ENCODE measurements at regions not wholly inside any gene's neighbourhood (a gene's known extent, or its start where the extent isn't known, plus 50 kb on each side); places are given as distances from the start of the nearest gene placed in this dataset.

- no peak for TF ChIP-seq CTCF (IDR thresholded peaks at IDR 0.05)
- TF ChIP-seq POLR2A (IDR thresholded peaks at IDR 0.05) = no peak
These were observed 686.9 kb downstream of the UQCRFS1 start for GRCh38 chr19:28526038-28526437.

All from heart left ventricle (tissue), 13 donors.